Fibroblast of skin of right biceps (primary cell): ENCODE measurements at regions not wholly inside any gene's neighbourhood (a gene's known extent, or its start where the extent isn't known, plus 50 kb on each side); places are given as distances from the start of the nearest gene placed in this dataset.

Experiments
- DNase-seq: peaks from one replicate; pipeline ENCODE4 v3.0.0-alpha.2; 2013

DNA sequence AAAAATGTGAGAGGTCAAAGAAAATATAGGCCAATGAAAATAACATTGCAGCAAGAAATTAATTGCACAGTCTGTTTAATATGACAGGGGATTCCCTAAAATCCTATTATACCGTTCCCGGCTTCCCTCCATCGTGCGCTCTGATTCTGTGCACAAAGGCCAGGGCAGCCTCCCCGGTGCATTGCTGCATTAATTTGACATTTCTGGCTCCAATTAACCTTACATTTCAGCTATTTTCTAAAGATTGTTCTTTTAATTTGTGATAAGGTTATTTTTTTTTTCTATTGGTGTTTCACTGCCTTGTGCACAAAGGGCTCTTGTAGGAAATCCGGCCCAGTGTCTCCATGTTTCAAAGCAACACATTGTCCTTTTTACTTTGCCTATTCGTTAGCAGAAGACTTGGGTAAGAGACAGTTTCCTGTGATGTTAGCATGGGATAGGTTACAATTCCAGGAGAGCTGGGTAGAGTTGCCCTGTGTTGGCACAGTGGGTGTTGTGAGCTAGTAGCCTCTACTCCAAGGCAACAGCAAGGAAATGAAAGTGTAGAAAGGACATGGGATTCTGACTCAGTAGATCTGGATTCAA lies 257.3 kb upstream of the IGF1R start:
- no peak for DNase-seq

DNA sequence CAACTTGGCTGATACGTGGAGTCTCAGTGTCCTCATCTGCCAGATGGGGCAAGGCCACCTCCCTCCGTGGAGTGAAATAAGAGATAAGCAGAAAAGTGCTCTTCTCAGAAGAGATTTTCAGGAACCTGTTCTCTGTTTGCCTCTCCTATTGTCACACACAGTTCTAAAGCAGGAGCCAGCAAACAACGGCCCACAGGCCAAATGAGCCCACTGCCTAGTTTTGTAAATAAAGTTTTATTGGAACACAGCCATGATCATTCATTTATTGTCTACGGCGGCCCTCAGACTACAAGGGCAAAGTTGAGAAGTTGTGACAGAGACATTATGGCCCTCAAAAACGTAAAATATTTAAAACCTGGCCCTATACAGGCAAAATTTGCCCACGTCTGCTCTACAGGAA lies 256.8 kb upstream of the IGF1R start:
- no peak for DNase-seq

DNA sequence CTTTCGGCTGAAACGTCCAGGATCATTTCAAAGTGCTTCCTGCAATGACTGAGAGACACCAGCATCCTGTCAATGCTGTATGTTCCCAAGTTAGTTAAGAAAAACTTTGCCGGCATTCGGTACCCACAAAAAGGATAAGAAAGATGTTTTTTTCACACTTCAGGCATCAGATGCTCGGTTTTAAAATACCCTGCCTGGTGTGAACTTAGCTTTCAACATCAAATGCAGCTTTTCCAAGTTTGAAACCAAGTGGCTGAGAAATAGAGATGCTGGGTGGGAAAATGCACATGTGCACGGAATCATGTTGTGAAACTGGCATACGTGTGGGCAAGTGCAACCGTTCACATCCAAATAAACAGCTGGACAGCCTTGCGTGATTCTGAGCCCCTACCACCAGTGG lies 254.9 kb upstream of the IGF1R start:
- no peak for DNase-seq

DNA sequence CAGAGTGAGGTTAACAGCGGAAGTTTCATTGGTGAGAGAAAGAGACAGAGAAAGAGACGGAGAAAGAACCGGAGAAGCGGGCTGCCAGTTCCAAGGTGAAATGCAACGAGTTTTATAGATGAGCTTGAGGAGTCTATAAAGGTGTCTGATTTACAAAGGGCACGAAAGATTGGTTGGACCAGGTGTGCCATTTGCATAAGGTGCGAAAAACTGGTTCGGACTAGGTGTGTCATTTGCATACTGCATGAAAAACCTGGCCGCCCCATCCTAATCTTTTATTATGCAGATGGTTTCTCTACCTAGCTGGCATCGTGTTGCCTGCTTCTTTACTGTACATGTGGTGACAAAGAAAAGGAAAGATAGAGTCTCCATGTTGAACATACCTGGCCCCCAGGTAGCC lies 253.8 kb upstream of the IGF1R start:
- DNase-seq = no peak

DNA sequence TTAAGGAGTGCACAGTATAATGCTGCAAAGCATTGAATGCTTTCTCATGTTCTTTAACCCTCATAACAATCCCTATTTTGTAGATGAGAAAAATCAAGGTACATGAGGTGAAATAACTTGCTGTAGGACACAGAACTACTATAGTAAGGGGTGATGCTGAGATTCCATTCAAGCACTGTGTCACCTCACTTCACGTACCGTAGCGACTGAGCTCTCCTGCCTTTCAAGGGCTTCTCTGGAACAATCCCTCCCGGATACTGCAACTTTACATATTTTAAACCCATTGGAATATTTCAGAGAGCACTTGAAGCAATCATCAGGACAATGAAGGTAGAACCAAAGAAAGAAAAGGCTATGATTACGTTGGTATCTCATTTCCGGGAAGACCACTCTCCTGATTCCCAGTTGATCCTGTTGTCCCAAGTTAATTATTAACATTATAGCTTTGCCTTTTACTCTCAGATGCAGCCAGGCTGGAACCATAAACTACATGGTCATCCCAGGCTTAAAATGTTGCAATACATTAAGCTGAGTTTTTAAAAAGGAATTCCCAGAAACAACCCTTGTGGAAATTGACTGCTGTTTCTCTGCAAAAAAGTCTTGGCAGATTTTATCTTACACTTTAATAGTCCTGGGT lies 252.2 kb upstream of the IGF1R start:
- no peak for DNase-seq

DNA sequence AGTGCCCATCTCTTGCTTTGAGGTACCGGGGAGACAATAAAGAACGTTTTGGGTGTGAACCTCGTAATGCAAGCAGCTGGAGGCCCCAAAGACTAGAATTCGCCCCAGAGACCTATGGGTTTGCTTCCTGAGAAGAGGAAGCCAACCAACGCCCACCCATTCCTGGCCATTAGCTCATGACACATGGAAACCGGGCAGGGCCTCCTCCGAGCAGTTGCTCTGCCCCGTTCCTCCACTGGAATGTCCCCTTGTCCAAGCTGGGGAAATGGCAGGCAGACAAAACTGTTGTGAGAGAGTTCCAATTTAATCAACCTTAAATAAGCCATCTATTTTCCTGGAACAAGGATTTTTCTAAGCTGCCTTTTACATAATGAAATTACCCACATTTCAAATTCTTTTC lies 250.9 kb upstream of the IGF1R start:
- DNase-seq = no peak

DNA sequence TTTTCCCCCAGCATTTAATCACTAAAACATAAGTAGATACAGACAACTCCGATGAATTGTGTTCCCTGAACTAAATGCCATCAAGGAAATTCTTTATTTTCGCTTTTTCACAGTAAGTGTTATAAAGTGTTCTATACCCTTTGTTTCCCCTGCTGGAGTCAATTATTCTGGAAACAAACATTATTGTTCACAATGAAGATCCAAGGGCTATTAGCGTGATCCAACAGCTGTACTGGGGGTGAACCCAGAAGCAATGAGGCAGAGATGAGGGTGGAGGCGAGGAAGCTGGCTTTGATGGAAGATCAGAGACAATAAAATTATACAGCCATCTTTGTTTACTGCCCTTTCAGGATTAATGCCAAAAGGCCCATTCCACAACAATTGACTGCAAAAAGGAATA lies 250.3 kb upstream of the IGF1R start:
- DNase-seq = no peak

DNA sequence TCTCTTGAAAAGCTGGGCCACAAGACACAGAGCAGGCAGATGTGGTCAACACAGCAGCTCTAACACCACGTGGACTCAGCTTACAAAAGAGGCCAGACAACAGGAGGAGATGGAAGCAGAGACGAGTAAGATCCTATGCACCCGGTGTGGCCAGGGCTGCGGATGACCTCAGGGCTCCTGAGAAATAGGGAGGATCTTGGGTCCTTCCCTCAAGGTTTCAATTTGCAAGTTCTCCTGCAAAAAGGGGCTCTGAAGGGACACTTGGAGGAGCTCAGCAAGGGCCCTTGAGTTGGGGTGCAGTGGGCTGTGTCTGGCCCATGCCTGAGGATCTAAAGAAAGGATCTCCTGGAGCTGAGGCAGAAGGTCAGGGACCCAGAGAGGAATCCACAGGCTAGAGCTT lies 249.5 kb upstream of the IGF1R start:
- no peak for DNase-seq

DNA sequence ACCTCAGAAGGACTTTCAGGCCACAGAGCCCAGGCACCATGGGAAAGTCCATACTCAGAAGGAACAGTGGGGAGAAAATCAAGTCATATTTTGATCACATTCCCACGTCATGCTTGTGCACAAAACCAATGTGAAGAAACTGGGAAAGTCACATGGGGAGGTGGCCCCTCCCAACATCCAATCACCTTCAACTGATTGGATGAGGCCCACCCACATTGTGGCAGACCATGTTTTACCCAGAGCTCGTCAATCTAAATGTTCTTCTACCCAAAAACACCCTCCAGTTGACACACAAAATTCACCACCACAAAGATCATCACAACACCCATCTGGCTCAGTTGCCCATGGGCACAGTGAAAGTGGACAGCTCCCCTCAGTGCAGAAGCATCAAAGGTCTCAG lies 248.2 kb upstream of the IGF1R start:
- no peak for DNase-seq

DNA sequence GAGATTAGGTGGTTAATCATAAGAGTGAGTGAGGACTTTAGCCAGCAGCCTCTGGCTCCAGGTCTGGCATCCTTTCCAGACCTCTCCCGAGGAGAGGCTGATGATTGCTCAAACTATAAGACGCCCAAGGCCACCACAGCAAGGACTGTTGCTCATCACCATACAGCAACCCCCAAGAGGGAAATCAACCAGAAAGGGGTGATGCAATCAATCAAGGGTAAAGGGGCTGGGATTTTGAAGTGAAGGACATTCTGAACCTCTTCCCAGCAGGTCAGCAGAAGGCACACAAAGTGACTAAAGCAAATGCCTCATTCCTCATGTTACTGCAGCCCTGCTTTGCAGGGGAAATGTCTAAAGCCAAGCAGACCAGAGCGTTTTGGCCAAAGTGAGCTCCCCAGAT lies 247.3 kb upstream of the IGF1R start:
- DNase-seq = no peak

DNA sequence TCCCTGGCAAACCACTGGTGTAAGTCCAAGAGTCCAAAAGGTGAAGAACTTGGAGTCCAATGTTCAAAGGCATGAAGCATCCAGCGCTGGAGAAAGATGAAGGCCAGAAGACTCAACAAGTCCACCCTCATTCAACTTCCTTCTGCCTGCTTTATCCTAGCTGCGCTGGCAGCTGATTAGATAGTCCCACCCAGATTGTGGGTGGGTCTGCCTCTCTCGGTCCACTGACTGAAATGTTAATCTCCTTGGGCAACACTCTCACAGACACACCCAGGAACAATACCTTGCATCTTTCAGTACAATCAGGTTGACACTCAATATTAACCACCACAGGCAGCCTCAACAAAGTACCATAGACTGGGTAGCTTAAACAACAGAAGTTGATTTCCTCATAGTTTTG lies 245.9 kb upstream of the IGF1R start:
- DNase-seq = no peak

DNA sequence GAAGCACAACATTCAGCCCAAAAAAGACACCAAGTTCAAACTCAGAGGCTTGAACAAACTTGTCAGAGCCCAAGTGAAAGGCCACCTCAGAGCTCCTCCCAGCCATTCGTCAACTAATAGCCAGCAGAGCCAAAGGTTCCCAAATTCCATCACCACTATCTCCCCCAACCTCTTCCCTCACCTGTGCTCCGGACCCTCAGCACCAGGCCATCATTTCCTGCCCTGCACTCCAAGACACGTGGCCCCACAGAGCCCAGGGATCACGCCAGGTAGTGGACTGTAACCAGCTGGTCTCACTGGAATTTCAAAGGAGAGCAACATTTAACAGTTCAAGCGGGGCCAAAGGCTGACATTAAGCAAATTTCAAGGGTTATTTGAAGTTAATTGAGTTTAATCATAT lies 245.2 kb upstream of the IGF1R start:
- DNase-seq = no peak

DNA sequence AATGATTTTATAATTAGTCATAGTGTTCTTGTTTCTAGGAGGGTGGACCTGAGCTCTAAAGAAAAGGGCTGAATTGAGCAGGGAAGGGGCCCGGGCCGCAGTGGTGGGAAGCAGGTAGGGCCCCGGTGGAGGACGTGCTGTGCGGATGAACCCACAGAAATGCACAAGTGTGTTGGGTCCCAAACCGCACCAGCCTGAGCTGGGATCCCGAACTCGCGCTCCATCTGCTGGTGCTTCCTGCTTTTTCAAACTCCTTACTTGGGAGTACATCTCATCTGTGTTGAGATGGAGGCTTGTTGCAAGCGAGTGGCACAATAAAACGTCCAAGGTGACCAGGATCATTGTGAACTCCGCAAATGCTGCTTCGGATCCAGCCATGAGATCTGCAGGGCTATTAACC lies 244.8 kb upstream of the IGF1R start:
- DNase-seq = no peak

DNA sequence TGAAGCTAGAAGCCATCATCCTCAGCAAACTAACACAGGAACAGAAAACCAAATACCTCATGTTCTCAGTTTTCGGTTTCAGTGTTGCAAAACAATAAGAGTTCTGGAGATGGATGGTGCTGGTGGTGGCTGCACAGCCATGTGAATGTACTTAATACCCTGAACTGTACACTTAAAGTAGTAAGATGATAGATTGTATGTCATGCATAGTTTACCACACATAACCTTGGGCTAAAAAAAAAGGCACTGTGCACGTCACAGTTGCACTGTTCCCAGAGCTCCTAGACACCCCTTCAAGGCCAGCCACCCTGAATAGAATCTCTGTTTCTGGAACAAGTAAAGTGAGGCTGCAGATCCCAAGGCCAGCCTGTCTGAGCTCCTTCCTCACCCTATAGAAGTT lies 243.3 kb upstream of the IGF1R start:
- DNase-seq = no peak

DNA sequence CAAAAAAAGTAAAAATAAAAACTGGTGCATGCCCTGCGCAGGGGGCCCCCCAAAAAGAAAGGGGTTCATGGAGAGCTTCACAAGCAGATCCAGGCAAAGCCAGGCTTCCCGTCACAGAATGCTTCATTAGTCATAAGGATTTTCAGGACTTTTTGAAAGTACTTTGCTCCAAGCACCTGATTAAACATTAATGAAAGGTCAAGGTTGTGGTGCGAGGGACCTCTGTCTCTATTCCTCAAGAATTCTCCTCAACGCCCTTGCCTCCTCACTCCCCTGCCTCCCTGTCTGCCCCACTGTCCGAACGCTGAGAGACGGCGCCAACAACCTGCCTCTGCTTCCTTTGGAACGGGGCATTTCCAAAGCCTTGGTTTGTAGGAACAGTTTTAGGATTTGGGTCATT lies 240.1 kb upstream of the IGF1R start:
- no peak for DNase-seq

DNA sequence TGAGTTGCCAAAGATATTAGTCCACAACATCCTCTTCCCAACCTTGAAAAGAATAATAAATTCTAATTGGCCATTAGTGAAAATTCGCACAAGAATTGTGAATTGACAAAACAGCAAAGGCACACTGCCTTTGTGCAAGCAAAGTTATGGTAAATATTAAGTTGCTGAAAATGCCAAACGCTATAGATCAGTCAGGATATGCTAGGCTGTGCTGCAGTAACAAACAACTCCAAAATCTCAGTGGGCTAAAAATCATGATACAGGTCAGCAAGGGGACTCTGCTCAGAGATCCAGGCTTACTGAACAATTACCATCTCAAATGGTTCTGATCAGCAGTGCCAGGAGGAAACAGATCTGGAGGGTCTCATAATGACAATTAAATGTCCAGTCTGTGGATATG lies 238.0 kb upstream of the IGF1R start:
- no peak for DNase-seq

DNA sequence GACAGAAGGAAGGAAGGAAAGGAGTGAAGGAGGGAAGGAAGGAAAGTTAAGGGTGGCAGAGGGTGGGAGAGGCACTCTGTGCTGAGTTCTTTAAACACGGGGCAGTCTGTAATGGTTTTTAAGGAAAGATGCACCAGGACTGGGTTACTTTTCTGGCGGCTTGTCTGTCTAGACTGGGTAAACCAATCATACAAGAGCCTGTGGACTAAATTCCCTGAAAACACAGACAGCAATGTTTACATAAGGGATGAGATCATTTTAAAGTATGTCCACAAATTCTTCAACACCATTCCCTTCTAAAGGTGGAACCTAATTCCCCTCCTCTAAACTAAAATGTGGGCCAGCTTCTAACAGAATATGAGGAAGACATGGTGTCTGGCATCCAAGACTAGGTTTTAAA lies 235.5 kb upstream of the IGF1R start:
- DNase-seq = peak; percentile 2

DNA sequence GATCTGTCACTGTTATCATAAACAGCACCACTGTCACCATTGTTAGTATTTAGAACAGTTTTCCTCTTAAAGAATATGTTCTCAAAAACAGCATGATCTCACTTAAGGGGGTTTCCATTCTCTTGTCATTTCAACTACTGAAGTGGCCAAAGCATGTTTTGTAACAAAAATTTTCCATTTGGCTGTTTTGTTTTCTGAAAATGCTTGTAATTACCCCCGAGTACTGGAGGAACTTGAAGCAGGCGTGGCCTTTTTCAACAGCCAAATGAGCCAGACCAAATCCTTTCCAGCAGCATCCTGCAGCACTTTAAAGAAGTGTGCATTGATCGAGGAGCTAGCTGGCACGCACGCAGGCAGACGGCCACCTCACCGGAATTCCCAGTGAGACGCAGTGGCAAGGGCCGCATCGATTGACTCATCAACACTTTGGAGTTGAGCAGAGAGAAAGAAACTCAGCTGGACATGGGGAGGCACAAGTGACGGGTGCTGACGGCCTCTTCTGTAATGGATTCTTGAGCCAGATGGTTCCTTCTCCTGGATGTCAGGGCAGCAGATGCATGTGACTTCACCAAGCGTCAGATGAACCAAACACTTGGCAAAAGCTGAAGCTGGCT lies 234.3 kb upstream of the IGF1R start:
- DNase-seq = no peak

DNA sequence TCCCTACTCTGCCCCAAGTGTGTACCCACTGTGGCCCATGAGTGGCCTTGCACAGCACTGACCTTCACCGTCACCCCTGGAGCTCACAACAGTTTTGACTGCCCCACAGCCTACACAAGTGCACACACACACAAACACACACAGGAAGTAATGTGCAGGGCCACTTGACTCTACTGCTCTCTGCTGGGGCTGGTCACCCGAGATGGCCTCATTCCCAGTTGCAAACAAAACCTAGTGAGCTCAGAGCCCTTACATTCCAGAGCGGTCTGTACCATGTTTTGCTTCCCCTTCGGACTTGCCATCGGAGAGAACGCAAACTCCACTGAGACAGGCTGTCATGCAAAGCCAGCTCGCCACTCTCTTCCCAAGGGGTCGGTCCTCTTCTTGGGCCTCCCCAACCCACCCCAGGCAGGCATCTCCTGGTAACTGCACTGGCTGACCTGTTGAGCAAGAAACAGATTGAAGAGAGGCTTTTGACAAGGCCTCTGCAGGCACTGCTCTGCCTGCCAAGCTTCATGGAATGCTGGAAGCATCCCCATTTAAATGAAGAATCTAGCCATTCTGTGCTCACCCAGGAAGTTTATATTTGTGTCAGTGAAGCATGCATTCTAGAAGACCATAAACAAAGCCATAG lies 232.0 kb upstream of the IGF1R start:
- DNase-seq = no peak

DNA sequence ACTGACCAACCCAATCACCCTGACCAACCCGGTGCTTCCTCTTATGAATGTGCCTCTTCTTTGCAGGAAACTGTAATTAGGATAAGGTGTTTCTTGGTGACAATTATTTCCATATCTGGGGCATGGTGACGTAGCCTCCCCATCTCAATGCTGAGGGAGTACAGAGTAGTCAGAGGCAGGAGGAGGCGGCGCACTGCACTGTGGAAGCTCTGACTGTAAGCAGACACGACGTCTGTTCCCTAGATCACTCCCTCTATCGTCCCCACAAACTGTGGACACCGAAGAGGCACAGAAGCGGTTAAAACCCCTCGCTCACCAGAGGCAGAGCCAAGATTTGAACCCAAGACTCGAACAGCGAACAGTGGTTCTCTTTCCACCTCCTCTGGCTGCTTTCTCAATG lies 231.0 kb upstream of the IGF1R start:
- no peak for DNase-seq

DNA sequence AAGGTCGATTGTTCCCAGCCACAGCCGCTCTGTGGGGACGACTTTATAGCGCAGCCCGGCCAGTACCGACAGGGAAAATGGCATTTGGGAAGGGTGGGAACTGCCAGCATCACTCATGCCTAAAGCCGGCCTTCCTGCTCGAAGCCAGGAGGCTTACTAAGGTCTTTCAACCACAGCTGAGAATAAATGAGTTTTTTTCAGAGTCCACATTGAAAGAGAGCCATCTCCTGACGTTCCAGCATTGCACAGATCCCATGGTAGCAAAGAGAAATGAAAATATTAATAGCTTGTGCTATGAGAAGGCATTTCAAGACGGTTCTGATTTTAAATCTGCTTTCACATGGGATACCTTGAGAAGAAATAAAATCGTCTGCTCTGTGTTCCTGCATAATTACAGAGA lies 230.2 kb upstream of the IGF1R start:
- no peak for DNase-seq

DNA sequence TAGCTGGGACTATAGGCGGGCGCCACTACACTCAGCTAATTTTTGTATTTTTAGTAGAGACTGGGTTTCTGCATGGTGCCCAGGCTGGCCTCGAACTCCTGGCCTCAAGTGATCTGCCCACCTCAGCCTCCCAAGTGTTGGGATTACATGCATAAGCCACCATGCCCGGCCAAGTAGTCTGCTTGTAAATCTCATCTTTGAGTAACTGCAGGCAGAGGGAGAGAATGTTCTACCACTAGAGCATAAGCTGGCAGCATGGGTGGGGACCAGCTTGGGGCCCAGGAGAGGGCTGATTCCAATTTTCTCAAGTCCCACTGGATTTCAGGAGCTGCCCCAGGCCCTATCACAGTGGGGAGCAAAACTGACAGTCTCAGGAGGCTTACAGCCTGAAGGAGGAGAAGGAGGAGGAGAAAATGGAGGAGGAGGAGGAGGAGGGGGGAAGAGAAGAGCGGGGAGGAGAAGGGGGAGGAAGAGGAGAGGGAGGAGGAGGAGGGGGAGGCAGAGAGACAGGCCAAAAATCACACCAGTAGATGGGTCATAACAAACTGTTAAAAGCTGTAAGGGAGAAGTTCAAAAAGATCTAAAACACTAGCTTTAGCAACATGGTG lies 229.1 kb upstream of the IGF1R start:
- DNase-seq = no peak

DNA sequence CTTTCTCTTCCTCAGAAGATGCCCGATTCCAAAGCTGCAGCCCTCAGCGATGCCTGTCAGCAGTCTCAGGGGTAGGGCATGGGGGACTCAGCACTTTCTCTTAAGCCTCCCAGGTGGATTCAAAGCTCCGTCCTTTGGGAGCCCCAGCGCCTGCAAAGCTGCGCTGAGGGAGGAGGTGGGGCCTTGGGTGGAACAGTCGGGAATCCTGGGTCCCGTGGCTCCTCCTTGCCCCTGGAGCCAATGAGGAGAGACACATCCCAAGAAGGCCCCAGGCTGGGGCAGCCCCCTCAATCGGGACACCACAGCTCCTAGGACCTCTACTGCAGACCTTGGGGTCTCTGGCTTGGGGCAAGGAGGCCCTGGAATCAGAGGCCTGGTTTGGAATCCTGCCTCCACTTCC lies 227.5 kb upstream of the IGF1R start:
- DNase-seq = no peak
